ENCODE measurements at regions not wholly inside any gene's neighbourhood (a gene's known extent, or its start where the extent isn't known, plus 50 kb on each side); places are given as distances from the start of the nearest gene placed in this dataset.

DNA sequence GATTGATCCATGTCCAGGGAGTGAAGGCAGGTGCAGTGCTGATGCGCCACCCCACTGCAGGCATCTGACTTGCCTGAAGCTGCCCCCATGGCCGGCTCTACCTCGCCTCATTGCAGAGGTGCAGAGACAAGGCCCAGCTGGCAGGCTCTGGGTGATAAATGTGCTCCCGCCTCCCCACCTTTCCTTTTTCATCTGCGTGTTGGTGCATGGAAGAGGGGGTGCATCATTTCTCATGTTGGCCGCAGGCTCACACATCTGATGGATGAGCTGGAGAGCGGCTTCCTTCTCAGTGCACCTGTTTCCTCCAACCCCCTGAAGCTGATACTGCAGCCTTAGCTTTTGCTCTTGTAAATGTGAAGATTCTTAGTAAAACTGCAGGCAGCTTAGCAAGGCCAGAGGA, 306.0 kb upstream of the KAZN start:
- no peak for TF ChIP-seq CTCF (IDR thresholded peaks at IDR 0.05; ENCODE audit: extremely low read depth, insufficient read depth, missing control alignments)
- in situ Hi-C loops (cut with MboI; ENCODE audit: low pct_unique_long_range_greater_than_20kb, low sequenced_read_pairs, unreplicated experiment), result no loop called here
- DNase-seq (ENCODE audit: low spot score), result no peak

- no peak for DNase-seq (ENCODE audit: low spot score)
- no peak for TF ChIP-seq CTCF (IDR thresholded peaks at IDR 0.05; ENCODE audit: extremely low read depth, insufficient read depth, missing control alignments)
- in situ Hi-C loops (cut with MboI; ENCODE audit: low pct_unique_long_range_greater_than_20kb, low sequenced_read_pairs, unreplicated experiment), result no loop called here
Measured at GRCh38 chr1:14294006-14294405, 304.5 kb upstream of the KAZN start.

DNA sequence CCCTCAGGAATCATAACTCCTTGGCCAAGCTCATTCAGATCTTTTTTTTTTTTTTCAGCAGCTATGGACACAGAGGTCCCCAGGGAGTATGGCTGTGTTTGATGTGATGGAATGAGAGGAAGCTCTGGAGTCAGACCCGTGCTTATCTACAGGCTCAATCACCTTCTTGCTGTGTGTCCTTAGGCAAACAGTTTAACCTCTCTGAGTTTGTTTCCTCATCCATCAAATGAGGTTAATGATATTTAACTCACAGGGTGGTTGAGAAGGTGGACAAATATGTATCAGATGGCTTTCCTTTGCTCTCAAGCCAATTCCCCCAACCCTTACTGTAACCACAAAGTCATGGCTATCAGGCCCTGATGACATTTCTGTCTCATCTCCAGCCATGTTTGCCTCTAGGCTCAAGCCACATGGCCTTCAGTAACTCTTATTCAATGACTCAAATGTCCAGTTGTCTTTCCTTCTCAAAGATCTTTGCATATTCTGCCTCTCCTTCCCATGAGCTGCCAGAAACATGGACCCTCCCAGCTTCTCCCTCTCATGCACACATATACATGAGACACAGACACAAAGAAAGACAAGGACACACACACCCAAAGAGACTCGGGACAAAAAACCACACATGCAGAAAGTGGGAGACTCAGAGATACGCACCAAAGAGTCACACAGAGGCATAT, 303.5 kb upstream of the KAZN start:
- no peak for TF ChIP-seq CTCF (IDR thresholded peaks at IDR 0.05; ENCODE audit: extremely low read depth, insufficient read depth, missing control alignments)
- no peak for DNase-seq (ENCODE audit: low spot score)
- in situ Hi-C loops (cut with MboI; ENCODE audit: low pct_unique_long_range_greater_than_20kb, low sequenced_read_pairs, unreplicated experiment), result no loop called here

GRCh38 chr1:14296795-14297194, 301.7 kb upstream of the KAZN start:
- no peak for DNase-seq (ENCODE audit: low spot score)
- TF ChIP-seq CTCF (IDR thresholded peaks at IDR 0.05; ENCODE audit: extremely low read depth, insufficient read depth, missing control alignments), result no peak
- in situ Hi-C loops (cut with MboI; ENCODE audit: low pct_unique_long_range_greater_than_20kb, low sequenced_read_pairs, unreplicated experiment), result no loop called here

GRCh38 chr1:14297356-14297755, 301.1 kb upstream of the KAZN start:
- no peak for DNase-seq (ENCODE audit: low spot score)
- TF ChIP-seq CTCF (IDR thresholded peaks at IDR 0.05; ENCODE audit: extremely low read depth, insufficient read depth, missing control alignments), result no peak
- in situ Hi-C loops (cut with MboI; ENCODE audit: low pct_unique_long_range_greater_than_20kb, low sequenced_read_pairs, unreplicated experiment), result no loop called here

- no peak for DNase-seq (ENCODE audit: low spot score)
- no peak for TF ChIP-seq CTCF (IDR thresholded peaks at IDR 0.05; ENCODE audit: extremely low read depth, insufficient read depth, missing control alignments)
- in situ Hi-C loops (cut with MboI; ENCODE audit: low pct_unique_long_range_greater_than_20kb, low sequenced_read_pairs, unreplicated experiment), result no loop called here
Measured at GRCh38 chr1:14298806-14299205, 299.7 kb upstream of the KAZN start.

All from GM13977 (cell line).